ENCODE measurements at regions not wholly inside any gene's neighbourhood (a gene's known extent, or its start where the extent isn't known, plus 50 kb on each side); places are given as distances from the start of the nearest gene placed in this dataset.

- H3K9me3 ChIP-seq (ENCODE audit: low read length): no peaks in the 10 kb centered on the region
- H4K20me1 ChIP-seq (ENCODE audit: insufficient read depth, low read depth, low read length): no peaks in the 10 kb centered on the region
- 0 out of 2 replicates have a peak overlapping the region, but pooled peaks have one; percentile 3 for H3K4me3 ChIP-seq (ENCODE audit: low read length)
- H3K9me2 ChIP-seq (replicated peaks; ENCODE audit: insufficient read depth, low read length): no peaks in the 10 kb centered on the region
- H3K9ac ChIP-seq (ENCODE audit: low read length): peak overlapping the region; percentile 44
- H3K27me3 ChIP-seq (ENCODE audit: low read length): no peaks in the 10 kb centered on the region
- H2AFZ ChIP-seq (ENCODE audit: low read length): peak overlapping the region; percentile 98
- H3K4me2 ChIP-seq (ENCODE audit: low read depth, low read length, poor library complexity, severe bottlenecking): peak overlapping the region; percentile 40
- no peaks in the 10 kb centered on the region for H3K79me2 ChIP-seq (ENCODE audit: low read length)
- H3K4me1 ChIP-seq (ENCODE audit: low read length): peaks cover 13% of the 10 kb centered on the region
- DNase-seq: peak; percentile 76
- H3K36me3 ChIP-seq (ENCODE audit: insufficient read depth, low read length): no peaks in the 10 kb centered on the region
- peak overlapping the region; percentile 48 for H3K27ac ChIP-seq (ENCODE audit: low read length)
Observed at GRCh38 chr6:159483259-159483658, 209.8 kb downstream of the SOD2 start.

DNA sequence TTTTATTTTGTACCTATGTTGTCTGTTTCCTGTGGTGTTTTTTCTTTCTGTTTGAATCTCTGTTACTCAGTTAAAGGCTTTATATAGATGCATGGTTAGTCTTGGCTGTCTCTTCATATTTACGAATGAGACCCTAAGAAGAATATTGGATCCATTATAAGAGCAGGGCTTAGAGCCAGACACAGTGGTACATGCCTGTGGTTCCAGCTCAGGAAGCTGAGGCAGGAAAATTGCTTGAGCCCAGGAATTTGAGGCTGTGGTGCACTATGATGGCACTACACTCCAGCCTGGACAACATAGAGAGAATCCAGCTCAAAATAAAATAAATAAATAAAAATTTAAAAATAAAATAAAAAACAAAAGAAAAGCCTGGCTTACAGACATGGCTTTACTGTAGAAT lies 211.1 kb downstream of the SOD2 start:
- no peaks in the 10 kb centered on the region for H4K20me1 ChIP-seq (ENCODE audit: insufficient read depth, low read depth, low read length)
- no peaks in the 10 kb centered on the region for H3K9me2 ChIP-seq (replicated peaks; ENCODE audit: insufficient read depth, low read length)
- no peaks in the 10 kb centered on the region for H3K36me3 ChIP-seq (ENCODE audit: insufficient read depth, low read length)
- peaks cover 13% of the 10 kb centered on the region for H3K4me1 ChIP-seq (ENCODE audit: low read length)
- no peak overlapping the region for H3K4me2 ChIP-seq (ENCODE audit: low read depth, low read length, poor library complexity, severe bottlenecking)
- H3K9me3 ChIP-seq (ENCODE audit: low read length): no peaks in the 10 kb centered on the region
- no peak overlapping the region for H3K9ac ChIP-seq (ENCODE audit: low read length)
- no peak overlapping the region for H3K4me3 ChIP-seq (ENCODE audit: low read length)
- H2AFZ ChIP-seq (ENCODE audit: low read length): no peak overlapping the region
- no peaks in the 10 kb centered on the region for H3K79me2 ChIP-seq (ENCODE audit: low read length)
- H3K27me3 ChIP-seq (ENCODE audit: low read length): no peaks in the 10 kb centered on the region
- no peak overlapping the region for H3K27ac ChIP-seq (ENCODE audit: low read length)
- DNase-seq: no peak

GRCh38 chr6:159480471-159480870 lies 212.6 kb downstream of the SOD2 start:
- Histone ChIP-seq H3K4me2 (ENCODE audit: low read depth, low read length, poor library complexity, severe bottlenecking) (no peak overlapping the region), H3K79me2 (ENCODE audit: low read length) (no peaks in the 10 kb centered on the region), H3K4me3 (ENCODE audit: low read length) (no peak overlapping the region), H3K27ac (ENCODE audit: low read length) (no peak overlapping the region), H2AFZ (ENCODE audit: low read length) (no peak overlapping the region), H3K9ac (ENCODE audit: low read length) (no peak overlapping the region), H3K4me1 (ENCODE audit: low read length) (peaks cover 13% of the 10 kb centered on the region), H3K27me3 (ENCODE audit: low read length) (no peaks in the 10 kb centered on the region), H4K20me1 (ENCODE audit: insufficient read depth, low read depth, low read length) (no peaks in the 10 kb centered on the region), H3K36me3 (ENCODE audit: insufficient read depth, low read length) (no peaks in the 10 kb centered on the region), H3K9me3 (ENCODE audit: low read length) (no peaks in the 10 kb centered on the region), H3K9me2 (replicated peaks; ENCODE audit: insufficient read depth, low read length) (no peaks in the 10 kb centered on the region)
- no peak for DNase-seq

DNA sequence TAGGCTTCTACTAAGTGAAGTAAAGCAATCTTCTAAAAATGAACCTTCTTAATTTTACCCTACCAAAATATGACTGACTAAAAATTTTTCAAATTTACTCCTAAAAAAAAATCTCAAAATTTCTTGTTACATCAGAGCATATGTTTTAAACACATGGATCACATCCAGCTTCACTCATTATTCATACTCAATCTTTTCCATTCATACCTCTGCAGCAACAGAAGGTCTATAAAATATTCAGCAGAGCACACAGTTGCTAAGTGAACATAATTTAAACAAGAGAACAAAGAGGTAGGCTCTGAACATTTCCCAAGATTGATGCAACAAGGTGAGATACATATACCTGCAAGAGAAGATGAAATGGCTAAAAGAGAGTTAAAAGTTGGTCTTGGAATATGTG lies 213.9 kb downstream of the SOD2 start:
- Histone ChIP-seq H3K36me3 (ENCODE audit: insufficient read depth, low read length) (no peaks in the 10 kb centered on the region), H2AFZ (ENCODE audit: low read length) (no peak overlapping the region), H3K27me3 (ENCODE audit: low read length) (no peaks in the 10 kb centered on the region), H3K4me3 (ENCODE audit: low read length) (no peak overlapping the region), H3K79me2 (ENCODE audit: low read length) (no peaks in the 10 kb centered on the region), H3K27ac (ENCODE audit: low read length) (no peak overlapping the region), H3K9me2 (replicated peaks; ENCODE audit: insufficient read depth, low read length) (no peaks in the 10 kb centered on the region), H3K9me3 (ENCODE audit: low read length) (no peaks in the 10 kb centered on the region), H4K20me1 (ENCODE audit: insufficient read depth, low read depth, low read length) (no peaks in the 10 kb centered on the region), H3K4me2 (ENCODE audit: low read depth, low read length, poor library complexity, severe bottlenecking) (no peak overlapping the region), H3K9ac (ENCODE audit: low read length) (no peak overlapping the region), H3K4me1 (ENCODE audit: low read length) (peaks cover 13% of the 10 kb centered on the region)
- no peak for DNase-seq

DNA sequence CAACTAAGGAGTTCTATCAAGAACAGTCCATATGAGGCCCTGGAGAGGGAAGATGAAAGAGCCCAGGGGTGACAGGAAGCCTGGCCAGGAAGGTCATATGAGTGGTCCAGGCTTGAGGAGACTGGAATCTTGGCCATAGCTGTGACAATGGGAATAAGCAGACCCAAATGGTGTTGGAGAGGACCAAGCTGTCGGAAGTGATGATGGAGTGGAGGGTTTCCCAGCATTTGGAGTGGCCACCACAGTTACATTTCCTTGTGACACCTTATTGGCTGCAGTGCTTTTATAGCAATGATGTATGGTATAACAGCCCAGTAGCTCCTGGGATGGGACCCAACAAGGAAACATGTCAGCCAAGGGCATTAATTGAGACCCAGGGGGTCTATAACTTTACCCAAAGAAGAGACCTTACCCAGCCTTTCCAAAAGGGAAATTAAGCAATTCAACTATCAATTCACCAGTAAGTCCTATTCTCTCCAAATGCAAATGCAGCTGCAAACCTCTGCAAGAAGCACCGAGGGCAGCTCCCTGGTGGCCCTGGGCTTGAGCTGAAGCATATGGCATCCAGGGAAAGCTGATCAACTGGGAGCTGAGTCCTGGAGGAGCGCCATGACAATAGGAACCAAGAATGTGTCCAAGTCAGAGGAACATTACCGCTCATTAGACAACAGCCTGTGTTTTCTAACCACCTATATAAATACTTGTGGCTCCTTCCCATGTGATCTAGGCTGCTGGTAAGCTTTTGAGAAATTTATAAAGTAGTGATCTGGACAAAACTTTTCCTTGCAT lies 219.4 kb downstream of the SOD2 start:
- H2AFZ ChIP-seq (ENCODE audit: low read length): 0 out of 2 replicates have a peak overlapping the region, but pooled peaks have one; percentile 12
- no peak overlapping the region for H3K4me3 ChIP-seq (ENCODE audit: low read length)
- no peaks in the 10 kb centered on the region for H3K9me2 ChIP-seq (replicated peaks; ENCODE audit: insufficient read depth, low read length)
- H3K36me3 ChIP-seq (ENCODE audit: insufficient read depth, low read length): peaks cover 2% of the 10 kb centered on the region; the same call in 1 of the 2 replicates
- H3K27ac ChIP-seq (ENCODE audit: low read length): no peak overlapping the region
- no peaks in the 10 kb centered on the region for H3K79me2 ChIP-seq (ENCODE audit: low read length)
- no peaks in the 10 kb centered on the region for H4K20me1 ChIP-seq (ENCODE audit: insufficient read depth, low read depth, low read length)
- no peak for DNase-seq
- peaks cover 25% of the 10 kb centered on the region for H3K4me1 ChIP-seq (ENCODE audit: low read length)
- H3K27me3 ChIP-seq (ENCODE audit: low read length): no peaks in the 10 kb centered on the region
- peaks cover 9% of the 10 kb centered on the region; the same call in 1 of the 2 replicates for H3K9me3 ChIP-seq (ENCODE audit: low read length)
- no peak overlapping the region for H3K9ac ChIP-seq (ENCODE audit: low read length)
- no peak overlapping the region for H3K4me2 ChIP-seq (ENCODE audit: low read depth, low read length, poor library complexity, severe bottlenecking)

- H3K79me2 ChIP-seq (ENCODE audit: low read length): no peaks in the 10 kb centered on the region
- no peak overlapping the region for H3K4me3 ChIP-seq (ENCODE audit: low read length)
- peaks cover 9% of the 10 kb centered on the region; the same call in 1 of the 2 replicates for H3K9me3 ChIP-seq (ENCODE audit: low read length)
- no peak overlapping the region for H3K9ac ChIP-seq (ENCODE audit: low read length)
- no peak overlapping the region for H3K27ac ChIP-seq (ENCODE audit: low read length)
- no peak overlapping the region for H3K4me2 ChIP-seq (ENCODE audit: low read depth, low read length, poor library complexity, severe bottlenecking)
- H2AFZ ChIP-seq (ENCODE audit: low read length): no peak overlapping the region
- no peaks in the 10 kb centered on the region for H3K9me2 ChIP-seq (replicated peaks; ENCODE audit: insufficient read depth, low read length)
- no peaks in the 10 kb centered on the region for H3K27me3 ChIP-seq (ENCODE audit: low read length)
- peaks cover 2% of the 10 kb centered on the region; the same call in 1 of the 2 replicates for H3K36me3 ChIP-seq (ENCODE audit: insufficient read depth, low read length)
- DNase-seq: no peak
- H4K20me1 ChIP-seq (ENCODE audit: insufficient read depth, low read depth, low read length): no peaks in the 10 kb centered on the region
- peaks cover 56% of the 10 kb centered on the region for H3K4me1 ChIP-seq (ENCODE audit: low read length)
Observed at GRCh38 chr6:159470397-159470796, 222.6 kb downstream of the SOD2 start.

DNA sequence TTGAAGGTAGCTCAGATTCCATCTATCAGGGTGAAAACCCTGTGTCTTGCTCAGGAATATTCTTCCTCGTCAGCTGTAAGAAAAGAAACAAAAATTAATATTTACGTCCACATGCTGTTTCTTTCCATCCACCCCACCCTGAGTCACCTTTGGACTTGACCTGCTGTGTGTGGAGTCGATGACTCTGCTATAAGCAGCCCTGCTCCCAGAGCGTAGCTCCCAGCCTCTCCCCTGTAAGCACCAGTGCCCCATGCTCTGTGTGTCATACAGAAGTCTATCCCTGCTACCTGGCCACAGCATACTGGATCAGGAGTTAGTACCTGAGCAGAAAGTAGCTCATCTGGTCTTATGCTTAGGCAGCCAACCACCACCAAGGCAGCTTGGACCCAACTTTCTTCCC lies 223.6 kb downstream of the SOD2 start:
- Histone ChIP-seq H4K20me1 (ENCODE audit: insufficient read depth, low read depth, low read length) (no peaks in the 10 kb centered on the region), H3K4me3 (ENCODE audit: low read length) (no peak overlapping the region), H3K4me2 (ENCODE audit: low read depth, low read length, poor library complexity, severe bottlenecking) (peak overlapping the region; percentile 77), H3K9me3 (ENCODE audit: low read length) (peaks cover 9% of the 10 kb centered on the region; the same call in 1 of the 2 replicates), H3K9me2 (replicated peaks; ENCODE audit: insufficient read depth, low read length) (no peaks in the 10 kb centered on the region), H3K4me1 (ENCODE audit: low read length) (peaks cover 65% of the 10 kb centered on the region), H3K36me3 (ENCODE audit: insufficient read depth, low read length) (peaks cover 2% of the 10 kb centered on the region; the same call in 1 of the 2 replicates), H3K9ac (ENCODE audit: low read length) (peak overlapping the region; percentile 70; the same call in 1 of the 2 replicates), H3K79me2 (ENCODE audit: low read length) (no peaks in the 10 kb centered on the region), H3K27me3 (ENCODE audit: low read length) (no peaks in the 10 kb centered on the region), H2AFZ (ENCODE audit: low read length) (0 out of 2 replicates have a peak overlapping the region, but pooled peaks have one; percentile 33), H3K27ac (ENCODE audit: low read length) (peak overlapping the region; percentile 100)
- DNase-seq: no peak

GRCh38 chr6:159468994-159469393 lies 224.0 kb downstream of the SOD2 start:
- peaks cover 70% of the 10 kb centered on the region for H3K4me1 ChIP-seq (ENCODE audit: low read length)
- no peaks in the 10 kb centered on the region for H3K27me3 ChIP-seq (ENCODE audit: low read length)
- H3K4me2 ChIP-seq (ENCODE audit: low read depth, low read length, poor library complexity, severe bottlenecking): peak overlapping the region; percentile 77
- H3K36me3 ChIP-seq (ENCODE audit: insufficient read depth, low read length): peaks cover 2% of the 10 kb centered on the region; the same call in 1 of the 2 replicates
- H3K4me3 ChIP-seq (ENCODE audit: low read length): peak overlapping the region; percentile 46; the same call in 1 of the 2 replicates
- H3K27ac ChIP-seq (ENCODE audit: low read length): peak overlapping the region; percentile 100
- no peak overlapping the region for H2AFZ ChIP-seq (ENCODE audit: low read length)
- no peaks in the 10 kb centered on the region for H3K9me2 ChIP-seq (replicated peaks; ENCODE audit: insufficient read depth, low read length)
- H3K9ac ChIP-seq (ENCODE audit: low read length): peak overlapping the region; percentile 70
- no peaks in the 10 kb centered on the region for H4K20me1 ChIP-seq (ENCODE audit: insufficient read depth, low read depth, low read length)
- DNase-seq: no peak
- no peaks in the 10 kb centered on the region for H3K79me2 ChIP-seq (ENCODE audit: low read length)
- H3K9me3 ChIP-seq (ENCODE audit: low read length): peaks cover 9% of the 10 kb centered on the region; the same call in 1 of the 2 replicates

Measured in Karpas-422 (cell line).